ENCODE measurements at regions not wholly inside any gene's neighbourhood (a gene's known extent, or its start where the extent isn't known, plus 50 kb on each side); places are given as distances from the start of the nearest gene placed in this dataset.

- no peak for TF ChIP-seq MAFK (IDR thresholded peaks at IDR 0.05; ENCODE audit: low read depth, low read length)
- no peak for TF ChIP-seq NFE2L2 (IDR thresholded peaks at IDR 0.05; ENCODE audit: low read depth, low read length)
- TF ChIP-seq BHLHE40 (IDR thresholded peaks at IDR 0.05; ENCODE audit: low read depth, low read length) = no peak
- TF ChIP-seq CHD1 (IDR thresholded peaks at IDR 0.05; ENCODE audit: low read depth, low read length) = no peak
- no peak for TF ChIP-seq RFX5 (IDR thresholded peaks at IDR 0.05; ENCODE audit: low read depth, low read length)
- no peak for TF ChIP-seq CTCF (conservative IDR thresholded peaks at IDR 0.05; ENCODE audit: low read depth, low read length)
- Histone ChIP-seq H3K14ac (replicated peaks; ENCODE audit: low read depth, low read length) (no peak overlapping the region), H4K5ac (ENCODE audit: low read depth, low read length) (no peak overlapping the region), H2BK5ac (ENCODE audit: low read depth, low read length, poor library complexity, severe bottlenecking) (no peak overlapping the region), H3K27ac (ENCODE audit: insufficient read depth, low read length) (no peak overlapping the region), H4K91ac (ENCODE audit: insufficient read depth, low read depth, low read length) (no peak overlapping the region), H2BK15ac (ENCODE audit: low read depth, low read length) (no peak overlapping the region), H3K27me3 (ENCODE audit: control insufficient read depth, insufficient read depth, low read length) (peaks cover 5% of the 10 kb centered on the region), H3K9ac (ENCODE audit: low read depth, low read length) (no peak overlapping the region), H2AFZ (replicated peaks; ENCODE audit: low read length, poor library complexity) (no peak overlapping the region), H3K9me1 (ENCODE audit: insufficient read depth, low read length) (no peaks in the 10 kb centered on the region), H3K4me2 (ENCODE audit: low read depth, low read length) (no peak overlapping the region), H3K79me1 (ENCODE audit: low read depth in 1 of 2, low read length in 2 of 2) (no peaks in the 10 kb centered on the region), H3K36me3 (ENCODE audit: control insufficient read depth, insufficient read depth, low read length) (no peaks in the 10 kb centered on the region), H4K20me1 (ENCODE audit: insufficient read depth, low read length) (no peaks in the 10 kb centered on the region), H3K4me1 (ENCODE audit: control insufficient read depth, insufficient read depth, low read length) (no peaks in the 10 kb centered on the region), H2AK5ac (ENCODE audit: low read depth, low read length) (no peak overlapping the region), H2BK20ac (ENCODE audit: low read depth, low read length) (no peak overlapping the region), H3K4me3 (ENCODE audit: insufficient read depth, low read depth, low read length) (no peak overlapping the region), H2BK120ac (ENCODE audit: low read depth, low read length) (no peak overlapping the region), H3K23ac (ENCODE audit: low read depth, low read length) (no peak overlapping the region), H3K9me3 (ENCODE audit: control insufficient read depth, insufficient read depth, low read length) (no peaks in the 10 kb centered on the region), H3K56ac (ENCODE audit: extremely low read depth, insufficient read depth, low read length) (no peak overlapping the region), H4K8ac (ENCODE audit: low read depth in 2 of 2, low read length in 2 of 2) (no peak overlapping the region), H2AK9ac (replicated peaks; ENCODE audit: low read depth, low read length, poor library complexity) (no peak overlapping the region), H3K4ac (ENCODE audit: low read depth, low read length) (no peak overlapping the region), H3K18ac (ENCODE audit: low read depth, low read length) (no peak overlapping the region)
- intact Hi-C loops (cut with micrococcal nuclease) (no loop called here), in situ Hi-C loops (cut with MboI; ENCODE audit: low sequenced_read_pairs) (no loop called here), dilution Hi-C loops (cut with HindIII; ENCODE audit: low sequenced_read_pairs, unreplicated experiment) (no loop called here)
- no CpG with 5 or more reads among the region's 1 CpG for WGBS, 2 experiments (ENCODE audit: extremely low coverage in 2 of 2, insufficient read length in 1 of 2)
- ChIA-PET POLR2A (ENCODE audit: unreplicated experiment) (no interaction called here), CTCF (no interaction called here)
- DNase-seq (no peak), ATAC-seq (ENCODE audit: low read depth) (no peak)
- BruUV-seq (replicated peaks) = no TSS peak
Observed at GRCh38 chr15:61794881-61795280, 265.4 kb downstream of the VPS13C start.
